ENCODE measurements at regions not wholly inside any gene's neighbourhood (a gene's known extent, or its start where the extent isn't known, plus 50 kb on each side); places are given as distances from the start of the nearest gene placed in this dataset.
"Not testable (repeated sequence)": the region's sequence is repeated elsewhere in the genome, so short reads cannot be mapped to it uniquely, and the experiment has no call there.

- no peak for DNase-seq
Measured at GRCh38 chr6:78515271-78515670, 352.1 kb upstream of the IRAK1BP1 start.

- no peak for DNase-seq
Measured at GRCh38 chr6:78517399-78517798, 350.0 kb upstream of the IRAK1BP1 start.

- DNase-seq = no peak
Measured at GRCh38 chr6:78523622-78524021, 343.7 kb upstream of the IRAK1BP1 start.

- DNase-seq = no peak
Measured at GRCh38 chr6:78525976-78526375, 341.4 kb upstream of the IRAK1BP1 start.

GRCh38 chr6:78526432-78526831, 340.9 kb upstream of the IRAK1BP1 start:
- no peak for DNase-seq

- DNase-seq = no peak
Measured at GRCh38 chr6:78528926-78529325, 338.4 kb upstream of the IRAK1BP1 start.

- no peak for DNase-seq
Measured at GRCh38 chr6:78530208-78530607, 337.1 kb upstream of the IRAK1BP1 start.

- DNase-seq = no peak
Measured at GRCh38 chr6:78533426-78533825, 333.9 kb upstream of the IRAK1BP1 start.

GRCh38 chr6:78533876-78534275, 333.5 kb upstream of the IRAK1BP1 start:
- DNase-seq = no peak

- no peak for DNase-seq
Measured at GRCh38 chr6:78538002-78538401, 329.3 kb upstream of the IRAK1BP1 start.

- DNase-seq = not testable (repeated sequence)
Measured at GRCh38 chr6:78547636-78548035, 319.7 kb upstream of the IRAK1BP1 start.

- no peak for DNase-seq
Measured at GRCh38 chr6:78551361-78551760, 316.0 kb upstream of the IRAK1BP1 start.

- no peak for DNase-seq
Measured at GRCh38 chr6:78552435-78552834, 314.9 kb upstream of the IRAK1BP1 start.

GRCh38 chr6:78554341-78554740, 313.0 kb upstream of the IRAK1BP1 start:
- no peak for DNase-seq

- no peak for DNase-seq
Measured at GRCh38 chr6:78559056-78559455, 308.3 kb upstream of the IRAK1BP1 start.

- no peak for DNase-seq
Measured at GRCh38 chr6:78561015-78561414, 306.3 kb upstream of the IRAK1BP1 start.

- no peak for DNase-seq
Measured at GRCh38 chr6:78565997-78566396, 301.4 kb upstream of the IRAK1BP1 start.

GRCh38 chr6:78570044-78570443, 297.3 kb upstream of the IRAK1BP1 start:
- no peak for DNase-seq

GRCh38 chr6:78577585-78577984, 289.8 kb upstream of the IRAK1BP1 start:
- DNase-seq = no peak

- no peak for DNase-seq
Measured at GRCh38 chr6:78578430-78578829, 288.9 kb upstream of the IRAK1BP1 start.

- no peak for DNase-seq
Measured at GRCh38 chr6:78580923-78581322, 286.4 kb upstream of the IRAK1BP1 start.

GRCh38 chr6:78583079-78583478, 284.3 kb upstream of the IRAK1BP1 start:
- no peak for DNase-seq

GRCh38 chr6:78589436-78589835, 277.9 kb upstream of the IRAK1BP1 start:
- DNase-seq = no peak

- DNase-seq = no peak
Measured at GRCh38 chr6:78593898-78594667, 273.3 kb upstream of the IRAK1BP1 start.

- no peak for DNase-seq
Measured at GRCh38 chr6:78594668-78595066, 272.7 kb upstream of the IRAK1BP1 start.
